Large intestine (tissue), 3 donors: ENCODE measurements at regions not wholly inside any gene's neighbourhood (a gene's known extent, or its start where the extent isn't known, plus 50 kb on each side); places are given as distances from the start of the nearest gene placed in this dataset.

Experiments used
- DNase-seq, 2 donors: peaks; one replicate each; pipeline versions ENCODE4 v3.0.0 to v3.0.0-alpha.2; 2013
- H3K27ac ChIP-seq: one replicate; pipeline ENCODE4 v1.5.1; 2013; ENCODE audit warnings: low read length
- H3K27me3 ChIP-seq: 2 replicates; pipeline ENCODE4 v1.6.1; 2013; ENCODE audit warnings: low read length; ENCODE audit not compliant: control insufficient read depth, insufficient read depth
- H3K36me3 ChIP-seq: 2 replicates; pipeline ENCODE4 v1.6.1; 2013; ENCODE audit warnings: low read length; ENCODE audit not compliant: control insufficient read depth, insufficient read depth
- H3K4me1 ChIP-seq: one replicate; pipeline ENCODE4 v1.6.1; 2013; ENCODE audit warnings: low read length; ENCODE audit not compliant: control insufficient read depth, insufficient read depth
- H3K4me3 ChIP-seq: one replicate; pipeline ENCODE4 v1.5.1; 2013; ENCODE audit warnings: low read length
- H3K9me3 ChIP-seq: one replicate; pipeline ENCODE4 v1.6.1; 2013; ENCODE audit warnings: mild to moderate bottlenecking, low read depth, low read length, moderate library complexity; ENCODE audit not compliant: control insufficient read depth
- WGBS: methylation state at CpG from one replicate; pipeline ENCODE4 v1.1.5; 2013; ENCODE audit warnings: low lambda C conversion rate; ENCODE audit not compliant: insufficient coverage; 5-methylcytosine and 5-hydroxymethylcytosine counted together

DNA sequence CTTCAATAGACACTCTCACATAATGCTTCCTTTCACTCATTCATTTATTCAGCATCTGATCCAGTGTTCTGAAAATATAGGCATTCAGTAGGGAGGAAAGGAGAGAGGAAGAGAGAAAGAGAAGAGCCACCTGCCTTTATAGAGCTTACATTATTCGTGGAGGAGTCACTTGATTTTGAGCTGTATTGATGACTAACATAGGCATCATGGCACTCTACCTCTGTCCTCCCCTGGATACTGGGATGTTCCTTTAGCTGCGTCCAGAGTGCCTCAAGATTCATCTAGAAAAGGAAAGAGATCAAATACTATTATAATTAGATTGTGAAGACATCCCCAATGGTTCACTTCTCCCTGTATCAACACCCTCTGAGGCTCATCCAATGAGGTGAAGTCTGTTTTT is 345.1 kb downstream of the SPATA31D1 start:
- Histone ChIP-seq H3K4me3 (no peak overlapping the region), H3K9me3 (no peaks in the 10 kb centered on the region), H3K27ac (no peak overlapping the region), H3K27me3 (no peaks in the 10 kb centered on the region), H3K4me1 (no peaks in the 10 kb centered on the region), H3K36me3 (no peaks in the 10 kb centered on the region)
- 80% methylated on average over 1 of the region's 2 CpGs for WGBS
- DNase-seq, result no peak

DNA sequence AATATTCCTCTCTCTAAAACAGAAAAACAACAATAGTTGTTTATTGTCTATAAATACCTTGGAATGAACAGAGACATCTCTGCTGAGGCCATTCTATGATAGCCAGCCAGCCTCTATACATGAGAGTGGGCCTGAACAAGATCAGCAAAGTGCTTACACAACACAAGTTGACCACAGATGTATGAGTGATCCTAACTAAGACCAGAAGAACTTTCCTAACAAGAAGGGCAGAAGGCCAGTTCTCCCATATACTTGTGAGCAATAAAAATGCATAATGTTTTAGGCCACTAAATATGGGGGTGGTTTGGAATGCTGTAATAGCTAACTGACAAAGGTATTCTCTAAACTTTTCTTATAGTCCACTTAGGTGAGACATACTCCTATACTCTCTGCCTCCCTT is 345.7 kb downstream of the SPATA31D1 start:
- no peak for DNase-seq
- Histone ChIP-seq H3K27me3 (no peaks in the 10 kb centered on the region), H3K9me3 (no peaks in the 10 kb centered on the region), H3K36me3 (no peaks in the 10 kb centered on the region), H3K4me3 (no peak overlapping the region), H3K4me1 (no peaks in the 10 kb centered on the region), H3K27ac (no peak overlapping the region)

DNA sequence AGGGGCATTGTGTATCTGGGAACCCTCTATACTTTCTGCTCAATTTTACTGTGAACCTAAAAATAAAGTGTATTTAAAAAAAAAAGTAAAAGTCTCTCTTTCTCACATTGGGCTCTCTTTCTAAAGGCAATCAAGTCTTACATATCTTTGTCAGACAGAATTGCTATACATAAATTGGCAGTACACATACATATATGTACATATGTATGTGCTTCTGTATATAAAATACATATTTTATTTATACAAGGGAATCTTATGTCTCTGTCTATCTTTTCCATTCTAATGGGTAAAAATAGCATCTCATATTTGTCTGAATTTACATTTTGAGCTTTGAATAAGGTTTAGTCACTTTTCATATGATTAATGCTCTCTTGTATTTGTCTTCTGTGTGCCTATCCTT is 348.8 kb downstream of the SPATA31D1 start:
- no peak for DNase-seq
- H3K36me3 ChIP-seq, result no peaks in the 10 kb centered on the region
- no peak overlapping the region for H3K4me3 ChIP-seq
- no peaks in the 10 kb centered on the region for H3K4me1 ChIP-seq
- H3K27me3 ChIP-seq, result no peaks in the 10 kb centered on the region
- no peaks in the 10 kb centered on the region for H3K9me3 ChIP-seq
- no peak overlapping the region for H3K27ac ChIP-seq

DNA sequence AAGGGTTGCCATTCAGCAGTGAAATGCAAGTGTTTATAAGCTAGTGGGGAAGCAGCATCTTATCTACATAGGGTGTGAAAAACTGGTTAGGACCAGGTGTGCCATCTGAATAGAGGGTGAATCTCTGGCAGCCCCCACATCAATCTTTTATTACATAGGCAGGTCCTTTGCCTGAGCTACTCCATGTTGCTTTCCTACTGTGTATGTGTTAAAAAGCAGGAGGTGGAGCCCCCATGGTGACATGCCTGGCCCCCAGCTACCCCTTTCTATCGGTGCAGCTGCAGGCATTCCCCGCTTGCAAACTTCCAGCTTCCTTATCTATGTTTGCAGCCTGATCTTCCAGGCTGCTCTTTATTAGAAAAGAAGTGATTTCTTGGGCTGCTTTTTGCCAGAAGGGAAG is 353.5 kb downstream of the SPATA31D1 start:
- H3K9me3 ChIP-seq, result no peaks in the 10 kb centered on the region
- WGBS, result no CpG with 5 or more reads among the region's 2 CpGs

DNA sequence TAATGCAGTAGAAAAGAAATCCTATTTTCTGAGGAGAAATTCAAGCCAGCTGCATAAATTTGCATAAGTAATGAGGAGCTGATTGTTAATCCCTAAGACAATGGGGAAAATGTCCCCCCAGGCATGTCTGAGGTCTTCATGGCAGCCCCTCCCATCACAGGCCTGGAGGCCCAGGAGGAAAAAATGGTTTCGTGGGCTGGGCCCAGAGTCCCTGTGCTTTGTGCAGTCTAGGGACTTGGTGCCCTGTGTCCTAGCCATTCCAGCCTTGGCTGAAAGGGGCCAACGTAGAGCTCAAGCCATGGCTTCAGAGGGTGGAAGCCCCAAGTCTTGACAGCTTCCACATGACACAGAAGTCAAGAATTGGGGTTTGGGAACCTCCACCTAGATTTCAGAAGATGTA is 357.5 kb downstream of the SPATA31D1 start:
- no peak for DNase-seq
- Histone ChIP-seq H3K27ac (no peak overlapping the region), H3K36me3 (no peaks in the 10 kb centered on the region), H3K4me3 (no peak overlapping the region), H3K9me3 (no peaks in the 10 kb centered on the region), H3K4me1 (no peaks in the 10 kb centered on the region), H3K27me3 (no peaks in the 10 kb centered on the region)
- WGBS, result no CpG with 5 or more reads among the region's 2 CpGs

More for the DNA sequence above, 353.5 kb downstream of the SPATA31D1 start:
- Histone ChIP-seq H3K27ac (no peak overlapping the region), H3K27me3 (no peaks in the 10 kb centered on the region), H3K4me1 (no peaks in the 10 kb centered on the region), H3K36me3 (no peaks in the 10 kb centered on the region), H3K4me3 (no peak overlapping the region)
- DNase-seq, result no peak

DNA sequence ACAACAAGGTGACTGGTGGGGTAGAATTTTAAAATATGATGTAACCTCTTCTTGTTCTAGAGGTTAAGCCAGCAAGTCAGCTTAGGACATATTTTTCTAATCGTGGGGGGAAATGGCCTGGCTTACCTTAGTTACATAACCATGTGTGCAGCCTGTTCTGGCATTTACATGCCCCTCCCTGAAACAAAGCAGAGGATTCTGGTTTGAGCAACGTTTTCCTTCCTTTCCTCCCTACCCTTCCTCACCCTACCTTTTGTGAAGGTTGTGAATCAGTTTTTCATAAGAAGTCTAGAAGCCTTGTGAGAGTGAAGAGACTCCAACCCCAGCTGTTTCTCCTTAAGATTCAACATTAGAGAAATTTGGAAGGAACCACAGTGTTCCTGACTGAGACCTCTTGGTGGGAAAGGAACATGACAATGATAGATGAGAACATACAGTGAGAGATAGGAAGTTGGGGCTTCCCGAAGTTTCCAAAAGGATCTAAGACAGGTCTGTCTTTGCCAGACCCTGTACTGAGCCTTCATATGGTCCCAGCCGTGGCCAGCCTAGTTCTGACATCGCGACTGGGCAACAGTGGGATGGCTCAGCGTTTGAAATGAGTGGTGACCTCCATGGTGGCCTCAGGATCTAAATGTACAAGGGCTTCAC is 365.2 kb downstream of the SPATA31D1 start:
- Histone ChIP-seq H3K27ac (no peak overlapping the region), H3K4me1 (no peaks in the 10 kb centered on the region), H3K27me3 (no peaks in the 10 kb centered on the region), H3K36me3 (no peaks in the 10 kb centered on the region), H3K4me3 (no peak overlapping the region), H3K9me3 (no peaks in the 10 kb centered on the region)
- DNase-seq, result no peak
- WGBS, result no CpG with 5 or more reads among the region's 7 CpGs

DNA sequence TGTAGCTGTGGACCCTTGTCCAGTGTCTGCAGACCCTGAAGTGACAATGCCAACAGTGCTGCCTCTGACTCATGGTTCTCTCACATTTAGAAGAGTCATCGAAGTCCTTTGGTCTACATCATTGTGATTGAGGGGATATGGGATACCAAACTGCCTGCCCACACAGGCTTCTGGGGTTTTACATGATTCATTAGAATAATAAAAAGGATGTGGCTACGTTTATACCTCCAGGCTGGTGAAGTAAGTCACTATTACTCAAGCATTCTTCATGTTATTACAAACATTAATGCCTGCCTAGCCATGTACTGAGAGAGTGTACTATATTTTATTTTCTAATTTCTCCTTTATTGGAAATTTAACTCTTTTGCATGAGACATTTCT is 365.7 kb downstream of the SPATA31D1 start:
- no peaks in the 10 kb centered on the region for H3K4me1 ChIP-seq
- no peak for DNase-seq
- H3K27me3 ChIP-seq, result no peaks in the 10 kb centered on the region
- H3K9me3 ChIP-seq, result no peaks in the 10 kb centered on the region
- no peaks in the 10 kb centered on the region for H3K36me3 ChIP-seq
- no peak overlapping the region for H3K27ac ChIP-seq
- no peak overlapping the region for H3K4me3 ChIP-seq
- WGBS, result 80% methylated on average over 1 of the region's 2 CpGs

DNA sequence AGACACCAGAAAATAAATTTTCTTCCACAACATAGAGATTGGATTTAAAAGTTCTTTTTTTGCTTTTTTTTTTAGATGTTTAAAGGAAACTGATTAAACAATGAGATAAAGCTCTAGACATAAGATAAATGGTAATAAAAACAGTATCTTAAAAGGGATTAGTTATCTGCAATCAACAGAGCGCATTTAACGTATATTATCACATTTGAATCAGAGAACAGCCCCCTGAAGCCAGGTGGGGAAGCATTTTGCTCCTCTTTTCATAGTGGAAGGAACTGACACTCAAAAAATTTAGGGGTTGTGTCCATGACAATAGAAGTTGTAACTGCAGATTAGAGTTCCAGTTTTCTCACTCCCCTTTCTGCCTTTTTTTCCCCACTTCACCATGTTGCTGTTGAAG is 367.6 kb downstream of the SPATA31D1 start:
- Histone ChIP-seq H3K9me3 (no peaks in the 10 kb centered on the region), H3K4me1 (no peaks in the 10 kb centered on the region), H3K36me3 (no peaks in the 10 kb centered on the region), H3K4me3 (no peak overlapping the region), H3K27me3 (no peaks in the 10 kb centered on the region), H3K27ac (no peak overlapping the region)
- no peak for DNase-seq
- no CpG with 5 or more reads among the region's 2 CpGs for WGBS

DNA sequence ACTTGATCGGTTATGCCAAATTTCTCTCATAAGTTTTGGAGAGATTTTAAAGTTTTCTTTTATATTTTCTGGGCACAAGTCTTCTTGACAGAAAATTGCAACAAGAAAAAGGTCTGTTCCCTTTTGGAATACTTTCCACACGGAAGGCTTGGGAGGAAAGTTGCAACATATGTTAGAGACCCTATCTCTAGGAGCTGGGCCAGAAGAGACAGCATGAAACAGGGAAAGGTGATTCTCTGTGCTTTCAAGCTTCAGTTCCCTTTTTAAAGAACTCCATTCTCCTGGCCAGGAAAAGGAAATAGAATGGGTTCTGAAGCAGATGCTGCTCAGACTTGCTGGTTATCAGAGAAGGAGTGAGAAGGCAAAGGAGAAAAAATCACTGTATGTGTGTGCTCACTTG is 368.3 kb downstream of the SPATA31D1 start:
- Histone ChIP-seq H3K36me3 (no peaks in the 10 kb centered on the region), H3K27ac (no peak overlapping the region), H3K27me3 (no peaks in the 10 kb centered on the region), H3K9me3 (no peaks in the 10 kb centered on the region), H3K4me3 (no peak overlapping the region), H3K4me1 (no peaks in the 10 kb centered on the region)
- DNase-seq, result no peak
- WGBS, result 100% methylated on average over 1 of the region's 2 CpGs

DNA sequence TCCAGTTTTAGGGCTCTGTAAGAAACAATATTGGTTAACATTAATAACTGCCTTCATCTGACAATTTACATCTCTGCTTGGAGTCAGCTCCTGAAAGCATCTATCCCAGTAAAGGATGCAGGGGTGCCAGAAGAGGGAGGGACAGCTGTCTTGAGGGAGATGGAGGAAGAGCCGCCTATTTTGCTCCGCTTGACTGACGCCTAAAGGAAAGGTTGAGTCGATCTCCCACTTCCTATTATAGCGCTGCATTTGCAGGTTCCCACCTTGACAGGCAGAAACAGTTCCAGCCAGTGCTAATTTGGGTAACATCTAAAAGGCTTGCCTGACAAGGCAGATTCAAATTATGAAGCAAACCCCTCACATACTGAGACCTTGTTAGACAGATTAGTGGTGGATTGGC is 374.6 kb downstream of the SPATA31D1 start:
- Histone ChIP-seq H3K36me3 (no peaks in the 10 kb centered on the region), H3K9me3 (no peaks in the 10 kb centered on the region), H3K4me3 (no peak overlapping the region), H3K27me3 (no peaks in the 10 kb centered on the region), H3K27ac (no peak overlapping the region), H3K4me1 (no peaks in the 10 kb centered on the region)
- DNase-seq, result no peak
- WGBS, result no CpG with 5 or more reads among the region's 5 CpGs

DNA sequence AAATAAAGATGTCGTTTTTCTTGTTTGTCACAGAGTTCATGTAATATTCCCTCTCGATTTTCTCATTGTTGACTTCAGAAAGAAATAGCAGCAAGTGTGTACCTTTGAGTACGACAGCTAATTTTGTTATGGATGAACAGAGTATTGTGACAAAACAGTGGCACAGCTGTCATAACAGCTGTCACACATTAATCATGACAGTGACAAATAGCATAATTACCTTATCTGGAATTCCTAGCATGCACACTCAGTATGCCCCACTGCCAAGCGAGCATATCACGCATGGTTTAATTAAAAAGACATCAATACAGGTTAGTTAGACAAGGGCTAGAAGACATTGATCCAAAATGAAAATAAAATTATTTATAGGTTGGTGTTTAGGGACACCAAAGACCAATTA is 375.1 kb downstream of the SPATA31D1 start:
- H3K27me3 ChIP-seq, result no peaks in the 10 kb centered on the region
- no peak overlapping the region for H3K4me3 ChIP-seq
- H3K4me1 ChIP-seq, result no peaks in the 10 kb centered on the region
- no peaks in the 10 kb centered on the region for H3K36me3 ChIP-seq
- no peak for DNase-seq
- H3K27ac ChIP-seq, result no peak overlapping the region
- WGBS, result 83% methylated on average over 5 of the region's 5 CpGs
- no peaks in the 10 kb centered on the region for H3K9me3 ChIP-seq
